Brain pericyte (primary cell): ENCODE measurements at regions not wholly inside any gene's neighbourhood (a gene's known extent, or its start where the extent isn't known, plus 50 kb on each side); places are given as distances from the start of the nearest gene placed in this dataset.

ENCODE experiments used
- DNase-seq: peaks from one replicate; pipeline ENCODE4 v3.0.0-alpha.2; 2012; ENCODE audit warnings: low read depth, low spot score

DNA sequence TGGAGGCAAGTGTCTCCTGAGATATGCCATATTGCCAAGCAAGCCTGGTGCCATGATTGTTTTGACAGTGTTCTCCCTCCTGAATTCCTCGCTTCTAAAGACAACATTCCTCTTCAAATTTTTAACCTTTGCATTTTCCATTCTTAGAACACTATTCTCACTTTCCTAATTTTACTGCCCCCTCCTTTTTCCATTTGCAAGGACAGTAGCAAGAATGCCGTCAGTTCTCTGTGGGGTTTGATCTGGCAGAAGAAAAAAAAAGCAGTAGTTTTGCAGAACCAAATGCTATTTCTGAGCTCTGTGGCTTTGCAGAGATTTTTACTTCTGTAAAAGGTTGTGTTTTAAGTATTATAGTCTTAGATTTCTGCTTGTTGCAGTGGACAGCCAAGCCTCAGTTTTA lies 295.2 kb downstream of the NUAK1 start:
- no peak for DNase-seq

DNA sequence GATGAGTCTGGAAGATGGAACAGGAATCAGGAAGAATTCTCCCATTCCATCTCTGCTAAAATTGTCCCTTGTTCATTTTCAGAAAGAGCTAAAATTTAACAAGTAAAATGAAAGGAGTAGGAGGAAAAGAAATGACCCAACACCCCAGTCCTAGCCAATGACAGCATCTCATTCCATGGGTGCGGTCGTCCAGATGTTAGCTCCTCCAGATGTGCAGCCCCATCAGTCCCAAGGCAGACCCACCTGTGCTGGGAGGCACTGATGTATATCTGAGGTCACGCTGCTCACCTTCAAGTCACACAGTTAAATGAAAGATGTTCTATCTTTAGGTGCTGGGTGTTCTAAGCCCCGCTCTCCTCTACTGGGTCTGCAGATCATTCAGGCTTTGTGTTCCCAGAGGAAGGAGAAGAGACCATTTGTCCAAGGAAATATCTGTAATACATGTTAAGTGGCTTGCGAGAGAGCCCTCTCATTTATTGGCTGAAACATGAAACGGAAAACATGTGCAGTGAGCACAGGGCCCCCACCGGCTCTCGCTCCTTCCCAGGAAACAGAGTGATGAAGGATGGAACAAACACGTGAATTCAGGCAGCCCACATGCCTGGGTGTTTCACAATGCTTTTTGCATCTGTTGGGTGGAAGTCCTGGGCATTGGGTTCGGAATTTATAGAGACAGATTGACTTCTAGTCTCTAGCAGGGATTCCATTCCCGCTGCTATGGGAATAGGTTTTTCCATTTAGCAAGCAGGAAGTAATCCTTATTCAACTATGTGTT lies 294.6 kb downstream of the NUAK1 start:
- no peak for DNase-seq

DNA sequence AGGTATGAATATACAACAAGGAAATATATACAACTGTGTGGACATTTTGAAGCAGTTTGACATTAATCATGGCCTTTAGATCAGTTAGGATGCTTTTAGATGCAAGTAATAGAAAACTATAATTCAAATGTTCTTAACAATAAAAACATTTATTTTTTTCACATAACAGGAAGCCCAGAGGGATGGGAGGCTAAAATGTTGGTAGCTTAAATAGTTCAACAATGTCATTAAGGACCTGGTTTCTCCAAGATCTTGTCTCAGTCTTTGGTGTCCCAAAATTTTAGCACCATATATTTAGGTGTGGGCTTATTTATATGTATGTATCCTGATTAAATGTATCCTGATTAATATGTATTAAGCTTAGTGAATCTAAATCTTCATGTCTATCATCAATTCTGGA lies 292.4 kb downstream of the NUAK1 start:
- DNase-seq, result no peak

DNA sequence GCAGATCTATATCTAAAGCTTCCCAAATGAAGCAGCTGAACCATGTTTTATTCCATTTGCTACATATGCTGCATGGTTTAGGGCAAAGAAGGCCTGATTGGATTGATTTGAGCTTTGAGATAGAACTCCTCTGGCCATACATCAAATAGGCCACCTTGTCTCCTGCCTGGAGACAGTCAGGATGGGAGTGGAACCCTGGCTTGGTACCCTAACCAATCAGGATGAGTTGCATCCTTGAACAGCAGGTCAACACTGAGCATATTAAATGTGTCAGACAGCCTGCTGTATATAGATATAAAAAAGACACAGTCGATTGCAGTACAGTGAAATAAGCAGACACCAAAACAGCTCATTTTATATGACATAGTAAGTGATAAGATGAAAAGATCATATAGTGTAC lies 291.7 kb downstream of the NUAK1 start:
- no peak for DNase-seq

DNA sequence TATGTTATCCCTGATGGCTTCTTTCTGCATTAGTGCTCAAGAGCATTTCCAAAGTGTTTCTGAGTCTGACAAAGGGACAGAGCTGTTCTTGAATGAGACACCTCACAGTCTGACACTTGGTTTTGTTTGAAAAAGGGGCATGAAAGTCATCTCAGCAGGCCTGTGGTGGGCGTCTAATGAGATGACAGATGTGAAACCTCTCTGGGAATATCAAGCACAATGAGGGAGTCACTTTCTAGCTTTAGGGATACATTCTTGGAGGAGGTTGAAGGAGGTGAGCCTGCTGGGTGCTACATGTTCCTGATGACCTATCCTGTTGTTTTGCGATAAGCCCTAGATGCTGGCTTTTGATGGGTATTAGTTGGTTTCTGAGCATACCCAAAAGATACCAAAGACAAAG lies 290.5 kb downstream of the NUAK1 start:
- no peak for DNase-seq

DNA sequence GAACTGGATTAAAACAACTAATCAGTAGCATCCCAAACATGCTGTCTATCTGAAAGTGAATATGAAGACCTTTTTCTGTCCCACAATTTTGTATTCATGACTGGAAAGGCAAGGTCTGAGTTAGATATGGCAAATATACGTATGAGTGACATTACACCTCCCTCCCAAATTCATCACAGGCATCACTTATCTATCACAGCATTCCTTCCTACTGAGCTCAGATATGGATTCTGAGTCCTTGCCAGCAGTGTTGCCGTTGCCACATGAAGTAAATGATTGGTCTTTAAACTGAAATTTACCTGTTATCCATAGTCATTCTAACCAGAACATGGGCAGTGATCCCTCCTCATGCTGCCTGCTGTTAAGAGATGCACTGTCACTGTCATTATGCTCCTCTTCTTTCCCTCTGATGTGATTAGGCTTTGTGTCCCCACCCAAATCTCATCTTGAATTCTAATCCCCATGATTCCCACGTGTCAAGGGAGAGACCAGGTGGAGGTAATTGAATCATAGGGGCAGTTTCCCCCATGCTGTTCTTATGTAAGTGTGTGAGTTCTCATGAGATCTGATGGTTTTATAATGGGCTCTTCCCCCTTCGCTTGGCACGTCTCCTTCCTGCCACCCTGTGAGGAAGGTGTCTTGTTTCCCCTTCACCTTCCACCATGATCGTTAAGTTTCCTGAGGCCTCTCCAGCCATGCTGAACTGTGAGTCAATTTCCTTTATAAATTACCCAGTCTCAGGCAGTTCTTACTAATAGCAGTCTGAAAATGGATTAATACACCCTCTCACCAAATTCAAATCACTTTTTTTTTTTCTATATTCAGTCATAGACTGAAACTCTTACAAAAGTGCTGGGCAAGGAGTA lies 288.4 kb downstream of the NUAK1 start:
- no peak for DNase-seq

DNA sequence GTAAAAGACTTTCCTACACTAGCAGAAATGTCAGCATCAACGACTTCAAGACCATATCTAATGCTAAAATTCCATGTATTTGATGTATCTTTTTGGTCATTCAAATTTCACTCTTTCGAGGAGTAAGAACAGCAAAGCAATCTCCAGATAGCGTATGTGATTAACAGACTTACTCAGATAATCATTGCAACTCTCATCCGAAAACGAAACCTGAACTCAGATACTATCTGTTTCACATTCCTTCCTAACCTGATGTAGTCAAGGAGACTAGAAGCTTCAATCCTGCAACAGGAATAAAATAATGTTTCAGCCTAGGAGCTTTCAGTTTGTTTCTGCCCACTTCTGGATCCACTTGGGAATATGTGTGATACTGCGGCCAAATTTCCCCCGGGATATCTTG lies 286.3 kb downstream of the NUAK1 start:
- no peak for DNase-seq

DNA sequence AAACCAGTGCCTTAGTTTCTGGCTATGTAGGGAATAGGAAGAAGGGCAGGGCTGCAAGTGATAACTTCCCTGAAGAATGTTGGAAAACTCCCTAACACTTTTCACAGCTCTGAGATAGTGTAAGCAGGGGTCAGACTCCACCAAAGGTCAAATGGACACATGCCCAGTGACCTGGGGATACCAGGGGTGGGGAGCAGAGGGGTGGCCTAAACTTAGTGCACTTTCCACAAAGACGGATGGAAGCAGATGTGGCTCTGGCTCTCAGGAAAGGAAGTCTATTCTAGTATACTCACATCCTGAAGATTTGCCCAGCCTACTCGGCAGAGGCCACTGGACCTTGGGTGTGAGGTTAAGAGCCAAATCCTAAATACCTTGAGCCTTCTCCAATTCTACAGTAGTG lies 285.8 kb downstream of the NUAK1 start:
- no peak for DNase-seq

DNA sequence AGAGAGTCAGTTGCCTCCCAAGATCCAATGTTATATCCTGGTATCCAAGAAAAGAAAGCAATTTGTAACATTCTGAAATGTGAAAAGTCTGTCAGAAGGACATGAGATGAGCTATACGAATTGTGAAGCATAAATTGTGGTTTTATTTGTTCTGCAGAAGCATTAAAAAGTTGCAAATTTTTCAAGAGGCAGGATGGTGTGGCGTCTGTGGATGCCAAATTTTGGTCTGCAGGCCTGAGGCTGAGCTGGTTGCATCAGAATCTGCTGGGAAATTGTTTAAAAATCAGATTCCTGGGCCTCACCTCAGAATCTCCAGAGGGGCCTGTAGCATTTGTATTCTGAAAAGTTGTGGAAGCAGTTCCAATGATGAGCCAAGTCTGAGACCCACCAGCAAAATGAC lies 284.7 kb downstream of the NUAK1 start:
- no peak for DNase-seq

DNA sequence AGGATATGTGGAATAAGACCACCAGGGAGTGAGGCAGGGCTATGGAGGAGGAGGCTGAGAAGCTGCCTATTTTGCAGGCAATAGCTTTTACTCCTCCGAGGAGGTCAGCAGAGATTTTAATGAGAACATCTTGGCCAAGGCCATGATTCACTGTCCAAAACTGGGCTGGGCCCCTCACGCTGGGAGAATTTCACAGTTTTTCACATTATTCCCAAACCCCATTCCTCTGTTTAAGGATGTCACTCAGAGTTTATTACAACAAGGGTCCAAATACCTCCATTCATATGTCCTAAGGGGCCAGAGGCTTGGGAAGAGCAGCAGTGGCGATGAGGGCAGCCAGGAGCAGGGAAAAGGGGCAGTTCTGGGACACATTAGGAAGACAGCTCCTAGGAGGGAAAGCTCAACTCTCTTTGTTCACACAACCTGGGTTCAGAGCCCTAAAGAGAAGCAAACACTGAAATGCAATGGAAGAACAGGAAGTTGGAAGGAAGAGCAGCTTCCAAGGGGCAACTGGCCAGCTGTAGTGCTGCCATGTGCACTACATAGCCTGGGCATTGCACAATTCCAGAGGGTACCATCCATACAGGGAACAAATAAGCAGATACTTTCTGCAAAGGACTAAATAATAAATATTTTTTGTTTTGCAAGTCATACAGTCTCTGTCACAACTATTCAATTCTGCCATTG lies 283.2 kb downstream of the NUAK1 start:
- no peak for DNase-seq

DNA sequence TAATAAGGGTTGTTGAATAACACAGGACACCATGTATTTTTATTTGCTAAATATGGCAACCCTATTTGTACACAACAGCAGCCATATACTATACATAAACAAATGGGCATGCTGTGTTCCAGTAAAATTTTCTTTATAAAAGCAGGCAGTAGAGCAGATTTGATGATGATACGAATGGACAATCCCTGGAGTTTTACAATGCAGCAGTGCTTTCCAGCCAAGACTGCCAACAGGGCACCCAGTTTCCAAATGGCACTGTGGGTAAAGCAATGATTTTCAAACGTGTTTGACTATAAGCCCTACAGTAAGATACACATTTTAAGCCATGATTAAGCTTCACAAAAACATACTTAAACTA lies 282.7 kb downstream of the NUAK1 start:
- DNase-seq, result no peak

DNA sequence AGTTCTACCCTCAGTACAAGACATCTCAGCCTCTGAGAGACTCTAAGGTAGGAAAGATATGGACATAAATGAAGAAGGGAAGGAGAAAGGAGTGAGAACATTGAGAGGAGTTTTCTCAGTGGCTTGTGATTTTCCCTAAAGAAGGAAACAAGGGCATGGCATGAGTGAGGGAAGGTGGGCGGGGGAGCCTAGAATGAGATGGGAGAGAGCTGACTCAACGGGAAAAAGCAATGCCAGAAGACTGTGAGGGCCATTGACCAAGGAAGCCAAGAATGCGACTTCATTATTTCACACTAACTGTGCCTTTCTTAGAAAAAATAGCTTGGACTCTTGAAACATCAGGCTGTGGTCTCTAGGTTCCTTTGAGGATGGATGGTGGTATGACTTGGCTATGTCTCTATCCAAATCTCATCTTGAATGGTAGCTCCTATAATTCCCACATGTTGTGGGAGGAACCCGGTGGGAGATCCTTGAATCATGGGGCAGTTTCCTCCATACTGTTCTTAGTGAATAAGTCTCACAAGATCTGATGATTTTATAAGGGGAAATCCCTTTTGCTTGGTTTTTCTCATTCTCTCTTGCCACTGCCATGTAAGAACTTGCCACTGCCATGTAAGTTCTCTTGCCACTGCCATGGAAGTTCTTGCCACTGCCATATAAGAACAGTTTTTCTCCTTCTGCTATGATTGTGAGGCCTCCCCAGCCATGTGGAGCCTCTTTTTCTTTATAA lies 279.6 kb downstream of the NUAK1 start:
- DNase-seq, result no peak

DNA sequence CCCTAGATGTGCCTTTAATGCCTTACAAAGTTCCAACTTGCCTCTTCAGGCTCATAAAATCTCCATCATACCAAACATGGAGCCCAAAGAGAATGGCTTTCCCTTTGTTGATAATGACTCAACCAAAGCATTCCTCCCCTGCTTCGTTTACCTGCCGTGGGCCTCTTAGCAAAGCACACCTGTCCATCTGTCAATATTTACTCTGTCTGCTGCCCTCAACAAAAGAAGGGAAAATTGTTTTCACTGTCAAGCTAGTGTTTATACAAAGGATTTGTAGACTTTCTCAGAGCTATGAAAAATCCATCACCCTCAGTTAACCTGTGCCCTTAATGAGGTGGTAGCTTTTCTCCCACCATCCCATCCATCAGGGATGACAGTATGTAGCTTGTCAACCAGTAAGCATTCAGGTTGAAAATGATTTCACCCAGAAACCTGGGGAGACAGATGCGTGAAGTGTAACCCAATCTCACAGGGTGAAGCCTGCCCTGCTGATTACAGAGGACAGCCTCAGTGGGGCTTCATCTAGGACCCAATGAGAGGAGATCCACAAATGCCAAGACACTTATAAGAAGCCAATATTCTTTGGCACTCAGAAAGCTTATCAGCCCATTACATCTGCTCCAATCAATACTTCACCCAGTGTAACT lies 278.1 kb downstream of the NUAK1 start:
- DNase-seq, result no peak

DNA sequence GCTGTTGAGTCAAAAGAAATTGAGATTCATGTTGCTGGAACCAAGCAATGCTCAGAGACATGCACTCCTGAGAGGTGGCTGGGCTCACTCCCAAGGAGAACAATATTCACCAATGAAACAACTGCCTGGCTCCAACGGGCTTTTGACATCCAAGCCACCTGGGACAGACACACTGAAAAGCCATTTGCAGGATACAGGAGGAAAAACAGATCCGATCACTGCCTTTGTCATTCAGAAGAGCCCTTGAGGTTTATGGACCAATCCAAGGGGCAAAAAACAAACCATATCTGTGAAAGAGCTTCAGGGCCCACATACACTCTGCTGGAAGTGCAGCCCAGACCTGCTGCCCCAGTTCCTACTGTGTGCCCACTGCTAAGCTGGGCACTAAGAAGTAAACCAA lies 277.5 kb downstream of the NUAK1 start:
- DNase-seq, result no peak

DNA sequence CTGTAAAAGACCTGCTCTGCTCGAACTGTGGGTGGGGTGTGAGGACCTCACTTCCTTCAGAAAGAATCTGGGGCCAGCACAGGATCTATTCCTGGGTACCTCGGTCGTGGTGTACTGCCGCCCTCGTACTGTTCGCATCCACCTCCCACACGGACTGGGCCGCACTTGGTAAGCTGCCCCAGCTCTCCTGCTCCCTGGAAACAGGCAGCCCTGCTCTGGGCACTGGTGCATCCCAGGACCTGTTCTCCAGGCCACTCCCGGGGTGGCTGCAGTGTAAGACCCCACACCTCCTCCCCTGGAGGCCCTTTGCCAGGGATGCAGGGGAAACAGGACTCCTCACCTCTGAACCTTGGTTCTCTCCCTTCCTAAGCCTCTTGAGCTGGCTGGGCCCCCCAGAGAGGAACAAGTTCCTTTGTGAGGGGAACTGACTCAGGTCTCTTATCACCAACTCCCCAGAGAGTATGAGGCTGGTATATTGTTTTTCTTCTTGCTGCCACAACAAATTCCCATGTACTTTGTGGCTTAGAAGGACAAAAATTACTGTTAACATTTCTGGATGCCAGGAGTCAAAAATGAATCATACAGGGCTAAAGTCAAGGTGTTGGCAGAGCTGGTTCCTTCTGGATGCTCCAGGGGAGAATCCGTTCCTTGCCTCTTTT lies 276.5 kb downstream of the NUAK1 start:
- DNase-seq, result no peak

DNA sequence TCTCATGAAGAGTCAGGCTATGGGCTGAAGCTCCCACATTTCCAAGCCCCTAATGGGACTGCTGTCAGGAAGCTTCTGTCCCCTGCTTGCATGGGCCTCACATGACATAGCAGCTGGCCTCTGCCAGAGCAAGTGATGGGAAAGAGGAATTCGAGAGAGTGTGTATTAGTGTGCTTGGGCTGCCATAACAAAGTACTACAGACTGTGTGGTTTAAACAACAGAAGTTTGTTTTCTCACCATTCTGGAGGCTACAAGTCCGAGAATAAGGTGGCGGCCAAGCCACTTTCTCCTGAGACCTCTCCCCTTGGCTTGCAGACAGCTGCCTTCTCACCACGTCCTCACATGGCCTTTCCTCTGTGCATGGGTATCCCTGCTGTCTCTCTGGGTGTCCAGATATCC lies 274.4 kb downstream of the NUAK1 start:
- DNase-seq, result no peak

DNA sequence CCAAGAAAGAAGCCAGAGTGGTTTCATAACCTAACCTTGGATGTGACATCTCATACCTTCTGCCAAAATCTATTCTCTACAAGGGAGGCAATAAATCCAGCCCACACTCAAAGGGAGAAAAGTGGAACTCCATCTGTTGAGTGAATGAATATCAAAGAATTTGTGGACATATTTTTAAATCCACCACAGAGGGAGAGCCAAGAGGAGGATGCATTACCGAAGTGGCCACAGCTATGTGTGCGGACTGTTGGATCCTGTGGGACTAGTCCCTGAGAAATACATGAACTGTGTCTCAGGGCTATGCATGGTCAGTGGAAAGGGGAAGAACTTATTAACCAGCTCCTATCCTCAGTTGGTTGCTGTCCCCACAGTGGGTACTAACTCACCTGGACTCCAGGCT lies 273.9 kb downstream of the NUAK1 start:
- DNase-seq, result no peak

DNA sequence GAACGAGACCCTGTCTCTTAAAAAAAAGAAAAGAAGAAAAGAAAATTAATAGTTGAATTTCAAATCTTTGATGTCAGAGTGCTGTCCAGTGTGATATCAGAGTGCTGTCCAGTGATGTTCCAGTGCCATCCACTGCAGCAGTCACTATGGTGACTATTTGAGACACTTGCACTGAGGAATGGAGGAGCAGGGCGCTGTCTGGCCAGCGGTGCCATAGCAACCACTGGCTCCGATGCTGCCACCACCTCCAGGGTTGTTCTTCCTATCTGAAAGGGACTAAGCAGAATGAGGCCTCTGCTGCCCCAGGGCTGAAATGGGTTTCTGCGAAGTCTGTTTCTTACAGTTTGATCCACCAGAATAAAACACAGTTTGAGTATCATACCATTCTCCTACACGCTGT lies 272.9 kb downstream of the NUAK1 start:
- no peak for DNase-seq

DNA sequence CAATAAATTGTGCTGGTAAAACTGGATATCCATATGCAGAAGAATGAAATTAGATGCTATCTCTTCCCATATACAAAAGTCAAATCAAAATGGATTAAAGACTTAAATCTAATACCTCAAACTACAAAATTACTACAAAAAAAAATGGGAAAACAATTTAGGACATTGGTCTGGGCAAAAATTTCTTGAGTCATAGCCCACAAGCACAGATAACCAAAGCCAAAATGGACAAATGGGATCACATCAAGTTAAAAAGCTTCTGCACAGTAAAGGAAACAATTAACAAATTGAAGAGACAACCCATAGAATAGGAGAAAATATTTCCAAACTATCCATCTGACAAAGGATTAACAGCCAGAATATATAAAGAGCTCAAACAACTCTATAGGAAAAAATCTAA lies 264.6 kb downstream of the NUAK1 start:
- no peak for DNase-seq

DNA sequence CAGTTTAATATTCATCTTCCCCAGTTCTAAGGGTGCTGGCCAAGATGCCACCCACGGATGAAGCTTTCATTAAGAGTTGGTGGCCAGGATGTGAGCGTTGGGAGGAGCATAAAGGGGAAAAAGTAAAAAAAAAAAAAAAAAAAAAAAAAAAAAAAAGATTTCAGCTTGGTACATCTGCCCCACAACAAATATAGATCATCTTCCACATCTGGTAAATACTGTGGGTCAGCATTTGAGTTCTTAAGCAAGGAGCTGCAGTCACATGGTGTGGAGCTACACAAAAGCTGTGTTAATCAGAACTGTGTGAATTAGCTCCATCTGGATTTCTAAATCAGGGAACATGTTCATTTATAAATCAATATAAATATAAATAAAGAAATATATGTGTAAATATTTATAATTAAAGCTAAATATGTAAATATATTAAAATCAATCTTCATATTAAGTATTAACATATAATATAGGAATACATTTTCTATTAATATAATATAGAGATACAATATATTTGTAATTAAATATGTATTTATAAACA lies 262.3 kb downstream of the NUAK1 start:
- DNase-seq, result no peak

DNA sequence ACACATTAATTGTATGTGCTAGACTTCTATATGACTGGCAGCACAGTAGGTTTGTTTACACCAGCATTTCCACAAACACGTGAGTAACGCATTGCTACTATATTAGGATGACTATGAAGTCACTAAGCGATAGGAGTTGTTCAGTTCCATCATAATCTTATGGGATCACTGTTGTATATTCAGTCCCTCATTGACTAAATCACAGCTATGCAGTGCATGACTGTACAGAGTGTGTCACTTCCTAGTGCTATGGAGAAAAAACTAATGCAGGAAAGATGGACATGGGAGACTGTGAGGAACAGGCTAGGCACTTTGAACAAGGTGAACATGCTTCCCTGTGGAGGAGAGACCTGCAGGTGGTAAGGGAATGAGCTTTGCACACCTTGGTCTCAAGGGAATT lies 259.8 kb downstream of the NUAK1 start:
- DNase-seq, result no peak
